ENCODE measurements at regions not wholly inside any gene's neighbourhood (a gene's known extent, or its start where the extent isn't known, plus 50 kb on each side); places are given as distances from the start of the nearest gene placed in this dataset.

GRCh38 chr2:21793461-21793860 lies 669.7 kb downstream of the TDRD15 start:
- TF ChIP-seq POLR2A (IDR thresholded peaks at IDR 0.05) (no peak), CTCF (IDR thresholded peaks at IDR 0.05 in 4 of 5, conservative IDR thresholded peaks at IDR 0.05 in 1 of 5) (no peak)

Measured in gastrocnemius medialis (tissue), 4 donors.